NCI-H2196 (cell line): ENCODE measurements at regions not wholly inside any gene's neighbourhood (a gene's known extent, or its start where the extent isn't known, plus 50 kb on each side); places are given as distances from the start of the nearest gene placed in this dataset.

Source experiments
- DNase-seq: peaks from one replicate; lab custom pipeline; 2025; ENCODE audit not compliant: unreplicated experiment; lab: John Stamatoyannopoulos, UW

- DNase-seq = no peak
Measured at GRCh38 chr10:130428936-130429335, 292.7 kb downstream of the GLRX3 start.

GRCh38 chr10:130429809-130430208 is 293.6 kb downstream of the GLRX3 start:
- DNase-seq = no peak

GRCh38 chr10:130430291-130430690 is 294.1 kb downstream of the GLRX3 start:
- no peak for DNase-seq

- no peak for DNase-seq
Measured at GRCh38 chr10:130430852-130431704, 294.9 kb downstream of the GLRX3 start.

GRCh38 chr10:130432271-130432670 is 296.1 kb downstream of the GLRX3 start:
- no peak for DNase-seq

- DNase-seq = no peak
Measured at GRCh38 chr10:130432850-130433249, 296.7 kb downstream of the GLRX3 start.

- DNase-seq = no peak
Measured at GRCh38 chr10:130434446-130435385, 298.5 kb downstream of the GLRX3 start.

GRCh38 chr10:130435961-130436360 is 299.8 kb downstream of the GLRX3 start:
- DNase-seq = no peak

- DNase-seq = no peak
Measured at GRCh38 chr10:130438861-130439260, 302.7 kb downstream of the GLRX3 start.

- DNase-seq = no peak
Measured at GRCh38 chr10:130439766-130440165, 303.6 kb downstream of the GLRX3 start.

GRCh38 chr10:130440494-130440893 is 304.3 kb downstream of the GLRX3 start:
- DNase-seq = no peak

- DNase-seq = no peak
Measured at GRCh38 chr10:130440971-130441370, 304.8 kb downstream of the GLRX3 start.

- DNase-seq = no peak
Measured at GRCh38 chr10:130443066-130443465, 306.9 kb downstream of the GLRX3 start.

GRCh38 chr10:130453036-130453720 is 317.0 kb downstream of the GLRX3 start:
- no peak for DNase-seq

- DNase-seq = no peak
Measured at GRCh38 chr10:130453721-130454542, 317.7 kb downstream of the GLRX3 start.

GRCh38 chr10:130454543-130455000 is 318.4 kb downstream of the GLRX3 start:
- DNase-seq = no peak

GRCh38 chr10:130455111-130455695 is 319.0 kb downstream of the GLRX3 start:
- no peak for DNase-seq

- DNase-seq = no peak
Measured at GRCh38 chr10:130455791-130456190, 319.6 kb downstream of the GLRX3 start.

- DNase-seq = no peak
Measured at GRCh38 chr10:130456616-130457015, 320.4 kb downstream of the GLRX3 start.

GRCh38 chr10:130458509-130458908 is 322.3 kb downstream of the GLRX3 start:
- DNase-seq = no peak
